PC-3 (cell line): ENCODE measurements at regions not wholly inside any gene's neighbourhood (a gene's known extent, or its start where the extent isn't known, plus 50 kb on each side); places are given as distances from the start of the nearest gene placed in this dataset.

Experiments used
- ATAC-seq: fragments of 200-7000 bp; cut with Tn5 transposase; 2 replicates; pipeline ENCODE4 v1.9.1; 2020; ENCODE audit warnings: mild to moderate bottlenecking, moderate library complexity
- BruUV-seq: library from RNA; stranded (reverse); fragments of 400-500 nt; replicated peaks from 2 replicates; lab custom pipeline; 2021; lab: Mats Ljungman, UMichigan
- CTCF ChIA-PET: fragments of 300-600 bp; sonication (Branson Sonifier 250); formaldehyde crosslinking; loops from one replicate; lab custom pipeline; 2022; ENCODE audit warnings: antibody characterized with exemption; lab: Charles Lee
- POLR2A ChIA-PET: fragments of 300-600 bp; sonication (Branson Sonifier 250); formaldehyde crosslinking; loops from one replicate; lab custom pipeline; 2022; ENCODE audit warnings: antibody characterized with exemption; ENCODE audit not compliant: unreplicated experiment; lab: Charles Lee
- DNase-seq: peaks from one replicate; pipeline ENCODE4 v3.0.0-alpha.2; 2015
- H2AFZ ChIP-seq: fragments of 300-600 bp; sonication (generic); 2 replicates; pipeline ENCODE4 v1.6.0; 2016; ENCODE audit warnings: antibody characterized with exemption, low read length
- H3F3A ChIP-seq: fragments of 300-600 bp; sonication (generic); one replicate; pipeline ENCODE4 v1.6.0; 2017; ENCODE audit warnings: antibody characterized with exemption, low read length, control low read depth, mild to moderate bottlenecking; ENCODE audit not compliant: unreplicated experiment
- H3K27ac ChIP-seq: fragments of 300-600 bp; sonication (generic); 2 replicates; pipeline ENCODE4 v1.5.1; 2016; ENCODE audit warnings: mild to moderate bottlenecking, low read length
- H3K27me3 ChIP-seq: fragments of 300-600 bp; sonication (generic); 2 replicates; pipeline ENCODE4 v1.6.1; 2016; ENCODE audit warnings: low read length, mixed read lengths
- H3K36me3 ChIP-seq: fragments of 300-600 bp; sonication (generic); 2 replicates; pipeline ENCODE4 v1.6.1; 2016; ENCODE audit warnings: low read depth, mixed run types, low read length, mixed read lengths
- H3K4me1 ChIP-seq: fragments of 300-600 bp; sonication (generic); 2 replicates; pipeline ENCODE4 v1.5.1; 2016; ENCODE audit warnings: low read length; ENCODE audit not compliant: insufficient read depth
- H3K4me2 ChIP-seq: fragments of 300-600 bp; sonication (generic); 2 replicates; pipeline ENCODE4 v1.6.0; 2016; ENCODE audit warnings: low read length
- H3K4me3 ChIP-seq: fragments of 300-600 bp; sonication (generic); 2 replicates; pipeline ENCODE4 v1.5.1; 2016; ENCODE audit warnings: mild to moderate bottlenecking, low read length, mixed read lengths
- H3K79me2 ChIP-seq: fragments of 300-600 bp; sonication (generic); 2 replicates; pipeline ENCODE4 v1.6.1; 2017; ENCODE audit warnings: low read length, mixed read lengths
- H3K9ac ChIP-seq: fragments of 300-600 bp; sonication (generic); 2 replicates; pipeline ENCODE4 v1.6.0; 2016; ENCODE audit warnings: mild to moderate bottlenecking, low read length
- H3K9me2 ChIP-seq: fragments of 300-600 bp; sonication (generic); replicated peaks from 2 replicates; pipeline ENCODE4 v1.6.1; 2016; ENCODE audit warnings: mixed run types, low read length, mixed read lengths
- H3K9me3 ChIP-seq: fragments of 300-600 bp; sonication (generic); 2 replicates; pipeline ENCODE4 v1.6.1; 2016; ENCODE audit warnings: low read length, mixed read lengths
- H4K20me1 ChIP-seq: fragments of 300-600 bp; sonication (generic); 2 replicates; pipeline ENCODE4 v1.6.1; 2016; ENCODE audit warnings: low read length, mixed read lengths
- EZH2 ChIP-seq: fragments of 300-600 bp; sonication (generic); IDR thresholded peaks from one replicate; pipeline ENCODE4 v1.6.1; 2017; ENCODE audit warnings: antibody characterized with exemption, mild to moderate bottlenecking, low read length; ENCODE audit not compliant: unreplicated experiment
- EZH2phosphoT487 ChIP-seq: fragments of 300-600 bp; sonication (generic); IDR thresholded peaks from 2 replicates; pipeline ENCODE4 v1.6.1; 2018; ENCODE audit warnings: mild to moderate bottlenecking, antibody characterized with exemption, low read length, borderline replicate concordance
- intact Hi-C: fragments of 100-400 bp; cut with micrococcal nuclease; formaldehyde crosslinking; loops from 2 replicates; pipeline ENCODE4 v1.9.0; 2023
- TF ChIP-seq, protein P1 (sequence below): fragments of 300-600 bp; sonication (generic); conservative IDR thresholded peaks from 2 replicates; pipeline ENCODE4 v1.5.1; 2017; ENCODE audit warnings: antibody characterized with exemption, low read depth, mild to moderate bottlenecking, low read length

DNA sequence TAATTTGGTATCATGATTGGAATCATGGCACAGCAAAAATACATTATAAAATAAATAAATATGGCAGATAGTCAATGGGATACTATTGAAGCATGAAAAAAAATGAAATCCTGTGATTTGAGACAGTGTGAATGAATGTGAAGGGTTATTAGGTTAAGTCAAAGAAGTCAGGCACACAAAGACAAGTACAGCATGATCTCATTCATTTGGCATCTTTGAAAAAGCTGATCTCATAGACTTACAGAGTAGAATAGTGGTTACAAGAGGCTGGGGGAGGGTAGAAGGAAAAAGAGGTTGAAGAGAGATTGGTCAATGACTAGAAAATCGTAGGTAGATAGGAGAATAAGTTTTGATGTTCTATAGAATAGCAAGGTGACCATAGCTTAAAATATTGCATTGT lies 295.1 kb upstream of the SLITRK5 start:
- Histone ChIP-seq H3K4me2 (no peak overlapping the region), H3K4me1 (no peaks in the 10 kb centered on the region), H4K20me1 (no peaks in the 10 kb centered on the region), H3K27me3 (no peaks in the 10 kb centered on the region), H3K9me3 (no peaks in the 10 kb centered on the region), H3K27ac (no peak overlapping the region), H2AFZ (no peak overlapping the region), H3K79me2 (no peaks in the 10 kb centered on the region), H3F3A (no peaks in the 10 kb centered on the region), H3K36me3 (no peaks in the 10 kb centered on the region), H3K9ac (no peak overlapping the region), H3K9me2 (no peaks in the 10 kb centered on the region), H3K4me3 (no peak overlapping the region)
- TF ChIP-seq EZH2 (no peak), EZH2phosphoT487 (no peak)
- TF ChIP-seq, protein P1, sequence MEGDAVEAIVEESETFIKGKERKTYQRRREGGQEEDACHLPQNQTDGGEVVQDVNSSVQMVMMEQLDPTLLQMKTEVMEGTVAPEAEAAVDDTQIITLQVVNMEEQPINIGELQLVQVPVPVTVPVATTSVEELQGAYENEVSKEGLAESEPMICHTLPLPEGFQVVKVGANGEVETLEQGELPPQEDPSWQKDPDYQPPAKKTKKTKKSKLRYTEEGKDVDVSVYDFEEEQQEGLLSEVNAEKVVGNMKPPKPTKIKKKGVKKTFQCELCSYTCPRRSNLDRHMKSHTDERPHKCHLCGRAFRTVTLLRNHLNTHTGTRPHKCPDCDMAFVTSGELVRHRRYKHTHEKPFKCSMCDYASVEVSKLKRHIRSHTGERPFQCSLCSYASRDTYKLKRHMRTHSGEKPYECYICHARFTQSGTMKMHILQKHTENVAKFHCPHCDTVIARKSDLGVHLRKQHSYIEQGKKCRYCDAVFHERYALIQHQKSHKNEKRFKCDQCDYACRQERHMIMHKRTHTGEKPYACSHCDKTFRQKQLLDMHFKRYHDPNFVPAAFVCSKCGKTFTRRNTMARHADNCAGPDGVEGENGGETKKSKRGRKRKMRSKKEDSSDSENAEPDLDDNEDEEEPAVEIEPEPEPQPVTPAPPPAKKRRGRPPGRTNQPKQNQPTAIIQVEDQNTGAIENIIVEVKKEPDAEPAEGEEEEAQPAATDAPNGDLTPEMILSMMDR = no peak
- no TSS peak for BruUV-seq
- intact Hi-C loops = no loop called here
- ATAC-seq (no peak), DNase-seq (no peak)
- POLR2A ChIA-PET = no interaction called here
- CTCF ChIA-PET = no interaction called here

DNA sequence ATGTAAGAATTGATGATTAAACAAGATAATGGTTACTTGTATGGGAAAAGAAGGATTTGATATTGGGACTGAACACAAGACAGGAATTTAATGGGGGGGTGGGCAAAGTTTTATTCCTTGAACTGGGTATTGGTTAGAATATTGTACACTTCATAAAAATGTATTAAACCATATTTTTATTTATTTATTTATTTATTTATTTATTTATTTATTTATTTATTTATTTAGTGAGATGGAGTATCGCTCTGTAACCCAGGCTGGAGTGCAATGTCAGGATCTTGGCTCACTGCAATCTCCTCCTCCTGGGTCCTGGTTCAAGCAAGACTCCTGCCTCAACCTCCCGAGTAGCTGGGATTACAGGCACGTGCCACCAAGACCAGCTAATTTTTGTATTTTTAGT lies 287.1 kb upstream of the SLITRK5 start:
- Histone ChIP-seq H2AFZ (no peak overlapping the region), H3K4me1 (no peaks in the 10 kb centered on the region), H3K9me2 (no peaks in the 10 kb centered on the region), H3K4me2 (no peak overlapping the region), H4K20me1 (no peaks in the 10 kb centered on the region), H3K4me3 (no peak overlapping the region), H3K27me3 (no peaks in the 10 kb centered on the region), H3K36me3 (no peaks in the 10 kb centered on the region), H3K27ac (no peak overlapping the region), H3K79me2 (no peaks in the 10 kb centered on the region), H3K9me3 (no peaks in the 10 kb centered on the region), H3F3A (no peaks in the 10 kb centered on the region), H3K9ac (no peak overlapping the region)
- ChIA-PET POLR2A (no interaction called here), CTCF (no interaction called here)
- TF ChIP-seq EZH2 (no peak), EZH2phosphoT487 (no peak)
- TF ChIP-seq, protein P1 = no peak
- ATAC-seq (no peak), DNase-seq (no peak)
- intact Hi-C loops = no loop called here
- no TSS peak for BruUV-seq

DNA sequence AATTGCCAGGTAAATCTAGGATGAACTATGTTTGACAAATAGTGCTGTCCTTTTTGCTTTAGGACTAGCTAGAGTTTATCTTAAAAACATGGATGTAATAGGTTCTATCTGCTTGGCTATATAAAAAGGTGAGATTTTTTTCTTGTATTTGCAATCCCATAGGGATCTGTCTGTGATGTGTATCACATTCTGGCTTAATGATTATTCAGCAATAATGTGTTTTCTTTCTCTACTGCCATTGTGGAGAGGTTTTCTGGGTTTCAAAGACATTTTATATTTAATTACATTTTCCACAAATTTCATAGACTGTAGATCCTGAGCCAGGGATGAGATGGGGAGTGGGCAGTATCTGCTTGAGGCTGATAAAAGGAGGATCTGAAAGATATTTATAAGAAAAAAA lies 277.8 kb upstream of the SLITRK5 start:
- ChIA-PET CTCF (no interaction called here), POLR2A (no interaction called here)
- Histone ChIP-seq H3K9me3 (no peaks in the 10 kb centered on the region), H3F3A (no peaks in the 10 kb centered on the region), H3K79me2 (no peaks in the 10 kb centered on the region), H3K9ac (no peak overlapping the region), H3K27me3 (no peaks in the 10 kb centered on the region), H3K36me3 (no peaks in the 10 kb centered on the region), H3K4me1 (no peaks in the 10 kb centered on the region), H3K4me3 (no peak overlapping the region), H2AFZ (no peak overlapping the region), H3K27ac (no peak overlapping the region), H4K20me1 (no peaks in the 10 kb centered on the region), H3K9me2 (no peaks in the 10 kb centered on the region), H3K4me2 (no peak overlapping the region)
- no peak for DNase-seq
- no peak for ATAC-seq
- no peak for TF ChIP-seq EZH2phosphoT487
- no peak for TF ChIP-seq EZH2
- TF ChIP-seq, protein P1 = no peak
- BruUV-seq = no TSS peak
- intact Hi-C loops = no loop called here
